GM13977 (cell line): ENCODE measurements at regions not wholly inside any gene's neighbourhood (a gene's known extent, or its start where the extent isn't known, plus 50 kb on each side); places are given as distances from the start of the nearest gene placed in this dataset.

ENCODE experiments used
- DNase-seq: peaks from one replicate; pipeline ENCODE4 v3.0.0; 2012; ENCODE audit warnings: low spot score
- CTCF ChIP-seq: IDR thresholded peaks from 2 replicates; pipeline ENCODE4 v1.5.1; 2012; ENCODE audit warnings: mild to moderate bottlenecking, control low read depth; ENCODE audit not compliant: insufficient read depth; ENCODE audit errors: extremely low read depth, missing control alignments
- in situ Hi-C: fragments of 300-500 bp; cut with MboI; formaldehyde crosslinking; loops from one replicate; pipeline ENCODE4 v1.12.0; 2022; ENCODE audit warnings: low sequenced_read_pairs, low pct_unique_long_range_greater_than_20kb, mixed read lengths, inconsistent platforms; ENCODE audit not compliant: unreplicated experiment

- in situ Hi-C loops: no loop called here
- DNase-seq: no peak
- TF ChIP-seq CTCF: no peak
These were observed 103.2 kb upstream of the ESRRB start for GRCh38 chr14:76272774-76273173.

- no peak for TF ChIP-seq CTCF
- in situ Hi-C loops: no loop called here
- DNase-seq: no peak
These were observed 102.6 kb upstream of the ESRRB start for GRCh38 chr14:76273346-76273745.

DNA sequence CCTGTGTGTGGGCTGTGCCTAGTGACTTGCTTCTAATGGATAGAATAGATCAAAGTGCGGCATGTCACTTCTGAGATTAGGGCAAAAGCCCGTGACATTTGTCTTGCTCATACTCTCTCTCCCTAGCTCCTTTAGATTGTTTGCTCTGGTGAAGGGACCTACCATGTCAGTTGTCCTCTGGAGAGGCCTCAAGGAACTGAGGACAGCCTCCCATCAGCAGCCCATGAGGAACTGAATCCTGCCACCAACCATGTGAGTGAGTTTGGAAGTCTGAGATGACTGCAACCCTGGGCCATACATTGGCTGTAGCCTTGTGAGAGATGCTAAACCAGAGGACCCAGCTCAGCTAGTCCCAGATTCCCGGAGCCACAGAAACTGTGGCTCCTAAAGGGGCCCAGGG is 101.6 kb upstream of the ESRRB start:
- in situ Hi-C loops: no loop called here
- no peak for DNase-seq
- TF ChIP-seq CTCF: no peak

GRCh38 chr14:76277586-76278130 is 98.3 kb upstream of the ESRRB start:
- no peak for DNase-seq
- in situ Hi-C loops: no loop called here
- no peak for TF ChIP-seq CTCF

DNA sequence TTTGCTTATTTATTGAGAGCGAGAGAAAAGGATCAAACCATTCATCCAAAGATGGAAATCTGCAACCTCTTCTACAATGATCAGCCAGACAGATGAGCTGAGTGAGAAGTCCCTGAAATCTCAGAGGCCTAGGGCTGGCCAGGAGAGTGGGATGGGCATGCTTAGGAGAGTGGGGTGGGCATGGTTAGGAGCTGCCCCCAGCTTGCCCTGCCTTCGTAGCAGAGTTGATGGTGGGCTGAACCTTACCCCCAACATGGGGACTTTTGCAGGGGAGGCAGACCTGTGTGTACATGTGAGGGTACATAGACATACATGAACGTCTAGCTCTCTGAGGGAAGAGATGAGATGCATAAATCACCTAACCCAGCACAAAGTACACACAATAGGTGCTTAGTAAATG is 95.7 kb upstream of the ESRRB start:
- no peak for DNase-seq
- in situ Hi-C loops: no loop called here
- no peak for TF ChIP-seq CTCF

GRCh38 chr14:76282581-76282980 is 93.4 kb upstream of the ESRRB start:
- no peak for DNase-seq
- TF ChIP-seq CTCF: no peak
- in situ Hi-C loops: no loop called here

DNA sequence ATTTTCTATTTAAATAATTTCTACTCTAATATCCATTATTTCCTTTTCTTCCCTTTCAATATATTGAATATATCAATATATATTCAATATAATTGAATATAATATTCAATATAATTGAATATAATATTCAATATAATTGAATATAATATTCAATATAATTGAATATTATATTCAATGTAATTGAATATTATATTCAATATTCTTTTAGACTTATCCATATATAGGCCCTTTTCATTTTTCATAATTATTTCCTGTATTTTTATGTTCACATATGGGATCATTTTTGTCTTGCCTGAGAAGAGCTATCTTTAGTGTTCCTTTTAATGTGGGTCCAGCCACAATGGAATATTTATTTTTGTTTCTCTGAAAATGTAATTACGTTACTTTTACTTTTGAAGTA is 88.9 kb upstream of the ESRRB start:
- in situ Hi-C loops: no loop called here
- TF ChIP-seq CTCF: no peak
- no peak for DNase-seq
